ENCODE measurements at regions not wholly inside any gene's neighbourhood (a gene's known extent, or its start where the extent isn't known, plus 50 kb on each side); places are given as distances from the start of the nearest gene placed in this dataset.

GRCh38 chr14:53295372-53295771, 142.2 kb upstream of the DDHD1 start:
- FAIRE-seq: no peak
- DNase-seq (ENCODE audit: insufficient read length, low spot score): no peak
- TF ChIP-seq PAX5 (IDR thresholded peaks at IDR 0.05; ENCODE audit: insufficient read depth, low read length, severe bottlenecking): no peak
- no peak for TF ChIP-seq POU2F2 (IDR thresholded peaks at IDR 0.05; ENCODE audit: low read depth, low read length)
- no peak for TF ChIP-seq POLR2AphosphoS5 (IDR thresholded peaks at IDR 0.05; ENCODE audit: low read depth, low read length)
- no peak for TF ChIP-seq SPI1 (IDR thresholded peaks at IDR 0.05; ENCODE audit: low read depth, low read length)
- no peak for TF ChIP-seq POLR2A (IDR thresholded peaks at IDR 0.05; ENCODE audit: low read depth, low read length)
- TF ChIP-seq TAF1 (IDR thresholded peaks at IDR 0.05; ENCODE audit: low read depth, low read length): no peak

- FAIRE-seq (no peak), DNase-seq (ENCODE audit: insufficient read length, low spot score) (no peak)
These were observed 133.2 kb upstream of the DDHD1 start for GRCh38 chr14:53286301-53286700.

GRCh38 chr14:53285821-53286220, 132.7 kb upstream of the DDHD1 start:
- TF ChIP-seq POLR2AphosphoS5 (IDR thresholded peaks at IDR 0.05; ENCODE audit: low read depth, low read length): no peak
- no peak for TF ChIP-seq TAF1 (IDR thresholded peaks at IDR 0.05; ENCODE audit: low read depth, low read length)
- TF ChIP-seq SPI1 (IDR thresholded peaks at IDR 0.05; ENCODE audit: low read depth, low read length): no peak
- TF ChIP-seq POLR2A (IDR thresholded peaks at IDR 0.05; ENCODE audit: low read depth, low read length): no peak
- TF ChIP-seq POU2F2 (IDR thresholded peaks at IDR 0.05; ENCODE audit: low read depth, low read length): no peak
- DNase-seq (ENCODE audit: insufficient read length, low spot score) (no peak), FAIRE-seq (no peak)

More at GRCh38 chr14:53286301-53286700, 133.2 kb upstream of the DDHD1 start:
- TF ChIP-seq POLR2AphosphoS5 (IDR thresholded peaks at IDR 0.05; ENCODE audit: low read depth, low read length) (no peak), POLR2A (IDR thresholded peaks at IDR 0.05; ENCODE audit: low read depth, low read length) (no peak), TAF1 (IDR thresholded peaks at IDR 0.05; ENCODE audit: low read depth, low read length) (no peak), PAX5 (IDR thresholded peaks at IDR 0.05; ENCODE audit: insufficient read depth, low read length, severe bottlenecking) (no peak), POU2F2 (IDR thresholded peaks at IDR 0.05; ENCODE audit: low read depth, low read length) (no peak), SPI1 (IDR thresholded peaks at IDR 0.05; ENCODE audit: low read depth, low read length) (no peak)

GRCh38 chr14:53285064-53285463, 131.9 kb upstream of the DDHD1 start:
- no peak for TF ChIP-seq TAF1 (IDR thresholded peaks at IDR 0.05; ENCODE audit: low read depth, low read length)
- no peak for TF ChIP-seq POLR2A (IDR thresholded peaks at IDR 0.05; ENCODE audit: low read depth, low read length)
- TF ChIP-seq POU2F2 (IDR thresholded peaks at IDR 0.05; ENCODE audit: low read depth, low read length): no peak
- no peak for TF ChIP-seq SPI1 (IDR thresholded peaks at IDR 0.05; ENCODE audit: low read depth, low read length)
- no peak for TF ChIP-seq PAX5 (IDR thresholded peaks at IDR 0.05; ENCODE audit: insufficient read depth, low read length, severe bottlenecking)
- TF ChIP-seq POLR2AphosphoS5 (IDR thresholded peaks at IDR 0.05; ENCODE audit: low read depth, low read length): no peak
- no peak for DNase-seq (ENCODE audit: insufficient read length, low spot score)
- no peak for FAIRE-seq

- FAIRE-seq (no peak), DNase-seq (ENCODE audit: insufficient read length, low spot score) (no peak)
- no peak for TF ChIP-seq POU2F2 (IDR thresholded peaks at IDR 0.05; ENCODE audit: low read depth, low read length)
These were observed 125.7 kb upstream of the DDHD1 start for GRCh38 chr14:53278602-53279506.

- TF ChIP-seq POU2F2 (IDR thresholded peaks at IDR 0.05; ENCODE audit: low read depth, low read length): no peak
- TF ChIP-seq SPI1 (IDR thresholded peaks at IDR 0.05; ENCODE audit: low read depth, low read length): no peak
- no peak for TF ChIP-seq POLR2A (IDR thresholded peaks at IDR 0.05; ENCODE audit: low read depth, low read length)
- TF ChIP-seq TAF1 (IDR thresholded peaks at IDR 0.05; ENCODE audit: low read depth, low read length): no peak
- no peak for TF ChIP-seq POLR2AphosphoS5 (IDR thresholded peaks at IDR 0.05; ENCODE audit: low read depth, low read length)
- TF ChIP-seq PAX5 (IDR thresholded peaks at IDR 0.05; ENCODE audit: insufficient read depth, low read length, severe bottlenecking): no peak
- FAIRE-seq (no peak), DNase-seq (ENCODE audit: insufficient read length, low spot score) (no peak)
These were observed 120.5 kb upstream of the DDHD1 start for GRCh38 chr14:53273671-53274072.

GRCh38 chr14:53265025-53265424, 111.9 kb upstream of the DDHD1 start:
- TF ChIP-seq TAF1 (IDR thresholded peaks at IDR 0.05; ENCODE audit: low read depth, low read length) (no peak), POLR2A (IDR thresholded peaks at IDR 0.05; ENCODE audit: low read depth, low read length) (no peak), SPI1 (IDR thresholded peaks at IDR 0.05; ENCODE audit: low read depth, low read length) (no peak), POLR2AphosphoS5 (IDR thresholded peaks at IDR 0.05; ENCODE audit: low read depth, low read length) (no peak), PAX5 (IDR thresholded peaks at IDR 0.05; ENCODE audit: insufficient read depth, low read length, severe bottlenecking) (no peak), POU2F2 (IDR thresholded peaks at IDR 0.05; ENCODE audit: low read depth, low read length) (no peak)
- FAIRE-seq: no peak
- DNase-seq (ENCODE audit: insufficient read length, low spot score): no peak

GRCh38 chr14:53260928-53261327, 107.8 kb upstream of the DDHD1 start:
- TF ChIP-seq POU2F2 (IDR thresholded peaks at IDR 0.05; ENCODE audit: low read depth, low read length) (no peak), TAF1 (IDR thresholded peaks at IDR 0.05; ENCODE audit: low read depth, low read length) (no peak), POLR2A (IDR thresholded peaks at IDR 0.05; ENCODE audit: low read depth, low read length) (no peak), SPI1 (IDR thresholded peaks at IDR 0.05; ENCODE audit: low read depth, low read length) (no peak)
- DNase-seq (ENCODE audit: insufficient read length, low spot score): no peak
- FAIRE-seq: no peak

GRCh38 chr14:53260286-53260685, 107.2 kb upstream of the DDHD1 start:
- no peak for FAIRE-seq
- DNase-seq (ENCODE audit: insufficient read length, low spot score): no peak
- no peak for TF ChIP-seq TAF1 (IDR thresholded peaks at IDR 0.05; ENCODE audit: low read depth, low read length)
- TF ChIP-seq POLR2A (IDR thresholded peaks at IDR 0.05; ENCODE audit: low read depth, low read length): no peak
- TF ChIP-seq POU2F2 (IDR thresholded peaks at IDR 0.05; ENCODE audit: low read depth, low read length): no peak
- TF ChIP-seq SPI1 (IDR thresholded peaks at IDR 0.05; ENCODE audit: low read depth, low read length): no peak
- no peak for TF ChIP-seq PAX5 (IDR thresholded peaks at IDR 0.05; ENCODE audit: insufficient read depth, low read length, severe bottlenecking)
- no peak for TF ChIP-seq POLR2AphosphoS5 (IDR thresholded peaks at IDR 0.05; ENCODE audit: low read depth, low read length)

GRCh38 chr14:53252141-53252540, 99.0 kb upstream of the DDHD1 start:
- DNase-seq (ENCODE audit: insufficient read length, low spot score) (no peak), FAIRE-seq (no peak)
- TF ChIP-seq SPI1 (IDR thresholded peaks at IDR 0.05; ENCODE audit: low read depth, low read length) (no peak), TAF1 (IDR thresholded peaks at IDR 0.05; ENCODE audit: low read depth, low read length) (no peak), POU2F2 (IDR thresholded peaks at IDR 0.05; ENCODE audit: low read depth, low read length) (no peak), POLR2A (IDR thresholded peaks at IDR 0.05; ENCODE audit: low read depth, low read length) (no peak), PAX5 (IDR thresholded peaks at IDR 0.05; ENCODE audit: insufficient read depth, low read length, severe bottlenecking) (no peak), POLR2AphosphoS5 (IDR thresholded peaks at IDR 0.05; ENCODE audit: low read depth, low read length) (no peak)
